Tibial nerve (tissue), 4 donors: ENCODE measurements at regions not wholly inside any gene's neighbourhood (a gene's known extent, or its start where the extent isn't known, plus 50 kb on each side); places are given as distances from the start of the nearest gene placed in this dataset.

Experiments
- DNase-seq, 2 donors: peaks; one replicate each; pipeline ENCODE4 v3.0.0-alpha.2; 2019; ENCODE audit warnings: low spot score in 2 of 2
- H3K27ac ChIP-seq, 4 donors: fragments of 200-600 bp; sonication (generic) in 3 of 4; one replicate each; pipeline ENCODE4 v1.5.1; 2017 to 2019; ENCODE audit warnings: mild to moderate bottlenecking in 1 of 4
- H3K27me3 ChIP-seq, 2 donors: fragments of 200-600 bp; sonication (generic) in 1 of 2; one replicate each; pipeline versions ENCODE4 v1.5.1 to v1.6.0; 2017 to 2019
- H3K36me3 ChIP-seq, 3 donors: fragments of 200-600 bp; sonication (generic); one replicate each; pipeline ENCODE4 v1.5.1; 2018 to 2019
- H3K4me1 ChIP-seq, 4 donors: fragments of 200-600 bp; sonication (generic) in 3 of 4; one replicate each; pipeline ENCODE4 v1.5.1; 2017 to 2019
- H3K4me3 ChIP-seq, 4 donors: fragments of 200-600 bp; sonication (generic) in 3 of 4; one replicate each; pipeline ENCODE4 v1.5.1; 2017 to 2019; ENCODE audit warnings: mild to moderate bottlenecking in 1 of 4, moderate library complexity in 1 of 4
- H3K9me3 ChIP-seq, 4 donors: fragments of 200-600 bp; sonication (generic) in 3 of 4; one replicate each; pipeline ENCODE4 v1.5.1; 2017 to 2019
- EP300 ChIP-seq, 2 donors: sonication (generic); formaldehyde crosslinking; IDR thresholded peaks; one replicate each; pipeline ENCODE4 v1.6.1; 2017; ENCODE audit warnings: antibody characterized with exemption in 2 of 2, mild to moderate bottlenecking in 1 of 2
- POLR2A ChIP-seq, 2 donors: fragments of 450-650 bp; IDR thresholded peaks; one replicate each; pipeline ENCODE4 v1.6.1; 2017; ENCODE audit warnings: antibody characterized with exemption in 2 of 2, mild to moderate bottlenecking in 2 of 2, moderate library complexity in 2 of 2
- WGBS, 2 donors: methylation state at CpG; one replicate each; pipeline ENCODE4 v1.1.5; 2018; 5-methylcytosine and 5-hydroxymethylcytosine counted together
- TF ChIP-seq, protein P1 (sequence below), 5 experiments: fragments of 200-600 bp in 3 of 5; fragments of 450-650 bp in 2 of 5; sonication (generic) in 3 of 5; IDR thresholded peaks; one replicate each; pipeline ENCODE4 v1.5.1; 2016 to 2019; ENCODE audit warnings: antibody characterized with exemption in 5 of 5, mild to moderate bottlenecking in 3 of 5, moderate library complexity in 2 of 5

DNA sequence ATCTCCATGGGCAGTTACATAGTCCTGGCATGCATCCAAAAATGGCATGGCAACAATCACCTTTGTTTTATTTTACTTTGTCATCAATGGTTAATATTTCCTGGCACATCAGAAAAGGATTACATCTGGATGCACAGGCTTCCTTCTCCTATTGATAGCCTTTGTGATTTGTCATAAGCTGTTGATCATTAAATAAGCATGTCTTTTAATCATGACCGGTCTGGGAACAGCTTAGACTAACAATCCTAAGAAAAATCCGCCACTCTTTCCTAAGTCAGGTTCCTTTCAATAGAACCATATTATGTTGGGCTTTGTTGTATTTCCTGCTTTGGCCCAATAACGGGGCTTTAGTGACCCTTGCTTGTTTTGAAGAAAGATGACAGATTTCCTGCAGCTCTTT, 330.6 kb downstream of the DUSP10 start:
- DNase-seq = no peak
- Histone ChIP-seq H3K27ac (no peak overlapping the region), H3K4me3 (no peak overlapping the region), H3K9me3 (no peaks in the 10 kb centered on the region), H3K27me3 (no peaks in the 10 kb centered on the region), H3K36me3 (no peaks in the 10 kb centered on the region), H3K4me1 (no peaks in the 10 kb centered on the region)
- 65 to 79% methylated on average over 3 of the region's 3 CpGs for WGBS, 2 donors
- TF ChIP-seq, protein P1, sequence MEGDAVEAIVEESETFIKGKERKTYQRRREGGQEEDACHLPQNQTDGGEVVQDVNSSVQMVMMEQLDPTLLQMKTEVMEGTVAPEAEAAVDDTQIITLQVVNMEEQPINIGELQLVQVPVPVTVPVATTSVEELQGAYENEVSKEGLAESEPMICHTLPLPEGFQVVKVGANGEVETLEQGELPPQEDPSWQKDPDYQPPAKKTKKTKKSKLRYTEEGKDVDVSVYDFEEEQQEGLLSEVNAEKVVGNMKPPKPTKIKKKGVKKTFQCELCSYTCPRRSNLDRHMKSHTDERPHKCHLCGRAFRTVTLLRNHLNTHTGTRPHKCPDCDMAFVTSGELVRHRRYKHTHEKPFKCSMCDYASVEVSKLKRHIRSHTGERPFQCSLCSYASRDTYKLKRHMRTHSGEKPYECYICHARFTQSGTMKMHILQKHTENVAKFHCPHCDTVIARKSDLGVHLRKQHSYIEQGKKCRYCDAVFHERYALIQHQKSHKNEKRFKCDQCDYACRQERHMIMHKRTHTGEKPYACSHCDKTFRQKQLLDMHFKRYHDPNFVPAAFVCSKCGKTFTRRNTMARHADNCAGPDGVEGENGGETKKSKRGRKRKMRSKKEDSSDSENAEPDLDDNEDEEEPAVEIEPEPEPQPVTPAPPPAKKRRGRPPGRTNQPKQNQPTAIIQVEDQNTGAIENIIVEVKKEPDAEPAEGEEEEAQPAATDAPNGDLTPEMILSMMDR (IDR thresholded peaks at IDR 0.05) = no peak
- TF ChIP-seq POLR2A (IDR thresholded peaks at IDR 0.05) (no peak), EP300 (IDR thresholded peaks at IDR 0.05) (no peak)

DNA sequence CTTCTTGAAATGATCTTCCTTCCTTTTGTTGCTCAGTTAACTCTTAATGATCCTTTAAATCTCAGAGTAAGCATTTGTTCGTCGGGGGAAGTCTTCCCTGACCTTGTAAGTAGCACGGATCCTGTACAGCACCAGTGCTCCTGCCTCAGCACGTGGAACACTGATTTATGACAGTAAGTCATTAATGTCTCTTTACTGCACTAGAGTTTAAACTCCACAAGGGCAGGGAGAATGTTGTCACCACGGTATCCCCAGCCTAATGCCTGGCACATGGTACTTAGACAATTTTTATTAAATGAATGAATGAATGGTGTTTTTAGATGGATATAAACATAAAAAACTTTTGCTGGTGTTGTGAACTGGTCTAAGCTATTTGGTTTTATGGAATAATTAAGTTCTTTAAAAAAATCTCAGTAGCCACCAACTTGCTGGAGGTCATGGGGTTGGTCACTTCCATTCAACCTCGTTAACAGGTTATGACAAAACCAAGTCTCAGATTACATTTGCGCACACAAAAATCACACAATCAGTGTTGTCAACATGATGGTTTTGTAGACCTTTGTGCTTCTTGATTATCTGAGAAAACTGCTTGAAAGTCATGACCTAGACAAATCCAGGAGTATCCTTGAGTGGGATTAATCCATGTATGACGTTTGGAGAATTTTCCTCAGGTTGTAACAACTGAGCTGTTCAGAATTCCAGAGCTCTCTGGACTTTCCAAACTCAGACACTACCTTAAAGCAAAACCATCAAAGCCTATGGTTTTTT, 326.9 kb downstream of the DUSP10 start:
- H3K36me3 ChIP-seq = no peaks in the 10 kb centered on the region
- no peaks in the 10 kb centered on the region for H3K27me3 ChIP-seq
- no peaks in the 10 kb centered on the region for H3K9me3 ChIP-seq
- no peak overlapping the region for H3K4me3 ChIP-seq
- DNase-seq = no peak
- H3K27ac ChIP-seq = no peak overlapping the region
- 72 to 80% methylated on average over 8 of the region's 8 CpGs for WGBS, 2 donors
- H3K4me1 ChIP-seq = no peaks in the 10 kb centered on the region
- no peak for TF ChIP-seq EP300 (IDR thresholded peaks at IDR 0.05)
- TF ChIP-seq, protein P1 (IDR thresholded peaks at IDR 0.05) = no peak

DNA sequence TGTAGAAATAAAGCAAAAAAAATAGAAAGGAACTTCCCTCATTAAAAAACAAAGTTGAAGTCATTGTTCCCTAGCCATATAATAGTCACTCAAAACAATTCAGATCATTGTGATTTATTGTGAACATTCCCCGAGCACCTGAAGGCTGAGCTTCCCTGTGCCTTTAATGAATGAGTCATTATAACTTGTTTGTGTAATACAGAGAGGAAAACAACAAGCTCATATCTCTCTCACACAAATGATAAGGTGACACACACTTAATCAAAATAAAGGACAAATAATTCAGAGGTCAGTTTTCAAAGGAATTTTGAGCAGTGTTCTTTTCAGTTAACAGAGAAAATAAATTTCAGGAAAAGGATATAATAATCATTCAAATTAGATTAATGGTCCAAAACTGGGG, 326.2 kb downstream of the DUSP10 start:
- TF ChIP-seq EP300 (IDR thresholded peaks at IDR 0.05) = no peak
- TF ChIP-seq, protein P1 (IDR thresholded peaks at IDR 0.05) = no peak
- TF ChIP-seq POLR2A (IDR thresholded peaks at IDR 0.05) = no peak
- no peaks in the 10 kb centered on the region for H3K27me3 ChIP-seq
- H3K4me3 ChIP-seq = no peak overlapping the region
- 42 to 55% methylated on average over 1 of the region's 1 CpG for WGBS, 2 donors
- no peaks in the 10 kb centered on the region for H3K4me1 ChIP-seq
- no peaks in the 10 kb centered on the region for H3K36me3 ChIP-seq
- no peak overlapping the region for H3K27ac ChIP-seq
- DNase-seq = no peak
- H3K9me3 ChIP-seq = no peaks in the 10 kb centered on the region

DNA sequence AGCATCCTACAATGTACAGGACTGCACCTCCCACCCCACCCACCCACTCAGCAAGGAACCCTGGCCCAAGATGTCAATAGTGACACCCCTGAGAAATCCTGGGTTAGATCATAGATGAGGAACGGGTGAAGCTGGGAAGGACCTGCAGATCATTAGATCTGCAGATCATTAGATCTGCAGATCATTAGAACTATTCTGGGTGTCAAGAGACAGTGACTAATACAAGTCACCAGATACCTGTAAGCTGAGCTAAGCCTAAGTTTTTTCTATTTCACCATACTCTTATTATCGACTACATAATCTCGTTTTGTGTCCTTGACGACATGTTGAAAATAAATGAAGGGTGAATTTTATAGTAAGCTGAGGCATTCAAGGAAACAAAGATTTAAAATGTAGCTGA, 325.7 kb downstream of the DUSP10 start:
- 91 to 92% methylated on average over 4 of the region's 4 CpGs for WGBS, 2 donors
- Histone ChIP-seq H3K27ac (no peak overlapping the region), H3K36me3 (no peaks in the 10 kb centered on the region), H3K27me3 (no peaks in the 10 kb centered on the region), H3K4me1 (no peaks in the 10 kb centered on the region), H3K9me3 (no peaks in the 10 kb centered on the region), H3K4me3 (no peak overlapping the region)
- TF ChIP-seq POLR2A (IDR thresholded peaks at IDR 0.05) (no peak), EP300 (IDR thresholded peaks at IDR 0.05) (no peak)
- TF ChIP-seq, protein P1 (IDR thresholded peaks at IDR 0.05) = no peak
- DNase-seq = no peak

DNA sequence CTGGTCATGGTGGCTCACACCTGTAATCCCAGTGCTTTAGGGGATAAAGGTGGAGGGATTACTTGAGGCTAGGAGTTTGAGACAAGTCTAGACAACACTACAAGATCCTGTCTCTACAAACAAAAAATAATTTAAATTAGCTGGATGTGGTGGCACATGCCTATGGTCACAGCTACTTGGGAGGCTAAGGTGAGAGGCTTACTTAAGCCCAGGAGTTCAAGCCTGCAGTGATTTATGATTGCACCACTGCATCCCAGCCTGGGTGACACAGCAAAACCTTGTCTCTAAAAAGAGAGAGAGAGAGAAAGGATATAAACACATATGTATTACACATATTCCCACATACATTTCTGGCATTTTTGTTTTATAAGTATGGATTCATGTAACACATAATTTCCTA, 325.2 kb downstream of the DUSP10 start:
- Histone ChIP-seq H3K4me1 (no peaks in the 10 kb centered on the region), H3K27me3 (no peaks in the 10 kb centered on the region), H3K27ac (no peak overlapping the region), H3K4me3 (no peak overlapping the region), H3K9me3 (no peaks in the 10 kb centered on the region), H3K36me3 (no peaks in the 10 kb centered on the region)
- DNase-seq = no peak
- TF ChIP-seq, protein P1 (IDR thresholded peaks at IDR 0.05) = no peak
